ENCODE measurements at regions not wholly inside any gene's neighbourhood (a gene's known extent, or its start where the extent isn't known, plus 50 kb on each side); places are given as distances from the start of the nearest gene placed in this dataset.

DNA sequence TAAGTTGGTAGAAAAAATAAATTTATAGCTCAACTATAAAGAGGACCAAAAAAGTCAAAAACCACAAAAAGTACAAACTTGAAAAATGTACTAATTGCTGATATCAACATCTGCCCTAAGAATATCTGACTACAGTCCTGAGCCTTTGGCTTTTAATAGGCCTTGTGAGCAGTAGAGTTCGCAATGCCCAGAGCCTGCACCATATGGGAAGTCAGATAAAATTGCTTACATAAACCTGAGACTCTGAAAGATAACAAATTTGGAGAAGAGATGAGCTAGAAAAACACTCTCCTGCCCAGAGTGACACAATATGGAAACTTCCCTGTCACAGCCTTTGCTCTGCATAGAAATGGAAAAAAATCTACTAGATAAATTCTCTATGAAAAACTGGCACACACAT is 368.0 kb upstream of the GRIN3A start:
- Histone ChIP-seq H3K4me3 (ENCODE audit: low read depth in 1 of 3, low read length in 3 of 3) (no peak overlapping the region), H3K27me3 (ENCODE audit: control insufficient read depth in 4 of 4, insufficient read depth in 4 of 4, low read length in 3 of 4) (no peaks in the 10 kb centered on the region), H3K27ac (ENCODE audit: low read depth in 1 of 2, low read length in 2 of 2) (no peak overlapping the region), H3K9ac (ENCODE audit: low read depth in 1 of 2, low read length in 2 of 2) (no peak overlapping the region), H3K36me3 (ENCODE audit: control insufficient read depth in 4 of 4, insufficient read depth in 3 of 4, low read depth in 1 of 4, low read length in 3 of 4) (no peaks in the 10 kb centered on the region), H3K4me1 (ENCODE audit: control insufficient read depth in 4 of 4, insufficient read depth in 4 of 4, low read length in 3 of 4) (no peaks in the 10 kb centered on the region), H3K9me3 (ENCODE audit: control insufficient read depth in 4 of 4, low read length in 3 of 4) (no peaks in the 10 kb centered on the region)
- 81% methylated on average over 1 of the region's 1 CpG for WGBS
- no peak for DNase-seq (ENCODE audit: low spot score)
- no peak for TF ChIP-seq HNF4A (conservative IDR thresholded peaks at IDR 0.05)

DNA sequence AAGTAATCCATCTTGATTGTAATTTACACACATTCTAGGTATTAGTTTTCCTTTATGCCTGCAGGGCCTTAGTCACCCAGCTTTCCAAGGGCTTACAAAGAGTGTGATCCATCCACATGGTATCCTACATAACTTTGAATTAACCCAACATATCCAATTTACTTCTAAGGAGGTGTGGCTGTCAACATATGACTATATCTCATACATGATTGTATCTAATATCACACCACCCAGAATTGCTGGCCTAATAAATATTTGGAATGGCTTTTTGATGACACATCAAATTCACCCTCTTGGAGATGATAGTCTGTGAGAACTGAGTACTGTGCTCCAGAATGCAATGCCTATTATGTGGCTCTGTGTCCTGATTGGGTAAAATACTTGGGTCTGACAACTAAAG is 363.3 kb upstream of the GRIN3A start:
- H3K4me3 ChIP-seq (ENCODE audit: low read depth in 1 of 3, low read length in 3 of 3): no peak overlapping the region
- no peaks in the 10 kb centered on the region for H3K36me3 ChIP-seq (ENCODE audit: control insufficient read depth in 4 of 4, insufficient read depth in 3 of 4, low read depth in 1 of 4, low read length in 3 of 4)
- H3K9ac ChIP-seq (ENCODE audit: low read depth in 1 of 2, low read length in 2 of 2): no peak overlapping the region
- no peaks in the 10 kb centered on the region for H3K4me1 ChIP-seq (ENCODE audit: control insufficient read depth in 4 of 4, insufficient read depth in 4 of 4, low read length in 3 of 4)
- no peaks in the 10 kb centered on the region for H3K27me3 ChIP-seq (ENCODE audit: control insufficient read depth in 4 of 4, insufficient read depth in 4 of 4, low read length in 3 of 4)
- H3K9me3 ChIP-seq (ENCODE audit: control insufficient read depth in 4 of 4, low read length in 3 of 4): no peaks in the 10 kb centered on the region
- no peak for DNase-seq (ENCODE audit: low spot score)
- no peak overlapping the region for H3K27ac ChIP-seq (ENCODE audit: low read depth in 1 of 2, low read length in 2 of 2)
- TF ChIP-seq JUND (IDR thresholded peaks at IDR 0.05): no peak
- TF ChIP-seq RXRA (IDR thresholded peaks at IDR 0.05): no peak
- TF ChIP-seq HNF4A (conservative IDR thresholded peaks at IDR 0.05): no peak

DNA sequence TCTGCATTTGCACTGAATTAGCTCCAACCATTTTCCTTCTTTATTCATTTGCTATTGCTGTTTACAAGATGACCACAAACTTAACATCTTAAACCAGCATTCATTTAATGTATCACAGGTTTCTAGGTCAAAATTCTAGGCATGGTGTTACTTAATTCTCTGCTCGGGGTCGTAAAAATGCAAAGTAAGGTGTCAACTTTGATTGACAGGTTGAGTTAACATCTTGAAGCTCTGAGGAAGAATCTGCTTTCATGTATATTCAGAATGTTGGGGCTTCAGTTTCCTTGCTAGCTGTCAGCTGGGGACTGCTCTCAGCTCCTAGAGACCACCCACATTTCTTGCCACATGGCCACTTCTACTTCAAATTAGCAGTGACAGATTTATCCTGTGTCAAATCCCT is 348.7 kb upstream of the GRIN3A start:
- H3K36me3 ChIP-seq (ENCODE audit: control insufficient read depth in 4 of 4, insufficient read depth in 3 of 4, low read depth in 1 of 4, low read length in 3 of 4): no peaks in the 10 kb centered on the region
- no peak for DNase-seq (ENCODE audit: low spot score)
- 78% methylated on average over 2 of the region's 2 CpGs for WGBS
- TF ChIP-seq, protein P1, sequence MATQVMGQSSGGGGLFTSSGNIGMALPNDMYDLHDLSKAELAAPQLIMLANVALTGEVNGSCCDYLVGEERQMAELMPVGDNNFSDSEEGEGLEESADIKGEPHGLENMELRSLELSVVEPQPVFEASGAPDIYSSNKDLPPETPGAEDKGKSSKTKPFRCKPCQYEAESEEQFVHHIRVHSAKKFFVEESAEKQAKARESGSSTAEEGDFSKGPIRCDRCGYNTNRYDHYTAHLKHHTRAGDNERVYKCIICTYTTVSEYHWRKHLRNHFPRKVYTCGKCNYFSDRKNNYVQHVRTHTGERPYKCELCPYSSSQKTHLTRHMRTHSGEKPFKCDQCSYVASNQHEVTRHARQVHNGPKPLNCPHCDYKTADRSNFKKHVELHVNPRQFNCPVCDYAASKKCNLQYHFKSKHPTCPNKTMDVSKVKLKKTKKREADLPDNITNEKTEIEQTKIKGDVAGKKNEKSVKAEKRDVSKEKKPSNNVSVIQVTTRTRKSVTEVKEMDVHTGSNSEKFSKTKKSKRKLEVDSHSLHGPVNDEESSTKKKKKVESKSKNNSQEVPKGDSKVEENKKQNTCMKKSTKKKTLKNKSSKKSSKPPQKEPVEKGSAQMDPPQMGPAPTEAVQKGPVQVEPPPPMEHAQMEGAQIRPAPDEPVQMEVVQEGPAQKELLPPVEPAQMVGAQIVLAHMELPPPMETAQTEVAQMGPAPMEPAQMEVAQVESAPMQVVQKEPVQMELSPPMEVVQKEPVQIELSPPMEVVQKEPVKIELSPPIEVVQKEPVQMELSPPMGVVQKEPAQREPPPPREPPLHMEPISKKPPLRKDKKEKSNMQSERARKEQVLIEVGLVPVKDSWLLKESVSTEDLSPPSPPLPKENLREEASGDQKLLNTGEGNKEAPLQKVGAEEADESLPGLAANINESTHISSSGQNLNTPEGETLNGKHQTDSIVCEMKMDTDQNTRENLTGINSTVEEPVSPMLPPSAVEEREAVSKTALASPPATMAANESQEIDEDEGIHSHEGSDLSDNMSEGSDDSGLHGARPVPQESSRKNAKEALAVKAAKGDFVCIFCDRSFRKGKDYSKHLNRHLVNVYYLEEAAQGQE (IDR thresholded peaks at IDR 0.05): no peak
- no peak for TF ChIP-seq JUND (IDR thresholded peaks at IDR 0.05)
- no peak for TF ChIP-seq HNF4G (IDR thresholded peaks at IDR 0.05)
- TF ChIP-seq EGR1 (IDR thresholded peaks at IDR 0.05; ENCODE audit: low read depth in 2 of 2): no peak
- no peak for TF ChIP-seq YY1 (IDR thresholded peaks at IDR 0.05)
- TF ChIP-seq, protein P2, sequence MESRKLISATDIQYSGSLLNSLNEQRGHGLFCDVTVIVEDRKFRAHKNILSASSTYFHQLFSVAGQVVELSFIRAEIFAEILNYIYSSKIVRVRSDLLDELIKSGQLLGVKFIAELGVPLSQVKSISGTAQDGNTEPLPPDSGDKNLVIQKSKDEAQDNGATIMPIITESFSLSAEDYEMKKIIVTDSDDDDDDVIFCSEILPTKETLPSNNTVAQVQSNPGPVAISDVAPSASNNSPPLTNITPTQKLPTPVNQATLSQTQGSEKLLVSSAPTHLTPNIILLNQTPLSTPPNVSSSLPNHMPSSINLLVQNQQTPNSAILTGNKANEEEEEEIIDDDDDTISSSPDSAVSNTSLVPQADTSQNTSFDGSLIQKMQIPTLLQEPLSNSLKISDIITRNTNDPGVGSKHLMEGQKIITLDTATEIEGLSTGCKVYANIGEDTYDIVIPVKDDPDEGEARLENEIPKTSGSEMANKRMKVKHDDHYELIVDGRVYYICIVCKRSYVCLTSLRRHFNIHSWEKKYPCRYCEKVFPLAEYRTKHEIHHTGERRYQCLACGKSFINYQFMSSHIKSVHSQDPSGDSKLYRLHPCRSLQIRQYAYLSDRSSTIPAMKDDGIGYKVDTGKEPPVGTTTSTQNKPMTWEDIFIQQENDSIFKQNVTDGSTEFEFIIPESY (IDR thresholded peaks at IDR 0.05): no peak
- no peak for TF ChIP-seq FOXA1 (IDR thresholded peaks at IDR 0.05)
- TF ChIP-seq, protein P3, sequence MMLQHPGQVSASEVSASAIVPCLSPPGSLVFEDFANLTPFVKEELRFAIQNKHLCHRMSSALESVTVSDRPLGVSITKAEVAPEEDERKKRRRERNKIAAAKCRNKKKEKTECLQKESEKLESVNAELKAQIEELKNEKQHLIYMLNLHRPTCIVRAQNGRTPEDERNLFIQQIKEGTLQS (IDR thresholded peaks at IDR 0.05): no peak
- TF ChIP-seq GABPA (IDR thresholded peaks at IDR 0.05 in 1 of 2, conservative IDR thresholded peaks at IDR 0.05 in 1 of 2): no peak
- no peak overlapping the region for H3K9ac ChIP-seq (ENCODE audit: low read depth in 1 of 2, low read length in 2 of 2)
- H3K27ac ChIP-seq (ENCODE audit: low read depth in 1 of 2, low read length in 2 of 2): no peak overlapping the region
- H3K4me1 ChIP-seq (ENCODE audit: control insufficient read depth in 4 of 4, insufficient read depth in 4 of 4, low read length in 3 of 4): no peaks in the 10 kb centered on the region
- H3K27me3 ChIP-seq (ENCODE audit: control insufficient read depth in 4 of 4, insufficient read depth in 4 of 4, low read length in 3 of 4): no peaks in the 10 kb centered on the region
- H3K9me3 ChIP-seq (ENCODE audit: control insufficient read depth in 4 of 4, low read length in 3 of 4): no peaks in the 10 kb centered on the region
- no peak overlapping the region for H3K4me3 ChIP-seq (ENCODE audit: low read depth in 1 of 3, low read length in 3 of 3)

Data from liver (tissue), 7 donors.